NAMALWA (cell line): ENCODE measurements at regions not wholly inside any gene's neighbourhood (a gene's known extent, or its start where the extent isn't known, plus 50 kb on each side); places are given as distances from the start of the nearest gene placed in this dataset.
"Not testable (repeated sequence)": the region's sequence is repeated elsewhere in the genome, so short reads cannot be mapped to it uniquely, and the experiment has no call there.

Experiments
- DNase-seq: peaks from one replicate; pipeline ENCODE4 v3.0.0-alpha.2; 2015; ENCODE audit warnings: low spot score

- DNase-seq = not testable (repeated sequence)
Measured at GRCh38 chr5:20784755-20785154, 796.8 kb upstream of the CDH18 start.

GRCh38 chr5:20783484-20783883, 795.5 kb upstream of the CDH18 start:
- not testable (repeated sequence) for DNase-seq

- not testable (repeated sequence) for DNase-seq
Measured at GRCh38 chr5:20771338-20771737, 783.3 kb upstream of the CDH18 start.

- DNase-seq = not testable (repeated sequence)
Measured at GRCh38 chr5:20765074-20765473, 777.1 kb upstream of the CDH18 start.

- not testable (repeated sequence) for DNase-seq
Measured at GRCh38 chr5:20759459-20759858, 771.5 kb upstream of the CDH18 start.

GRCh38 chr5:20752179-20752578, 764.2 kb upstream of the CDH18 start:
- not testable (repeated sequence) for DNase-seq

GRCh38 chr5:20735715-20736114, 747.7 kb upstream of the CDH18 start:
- DNase-seq = not testable (repeated sequence)

GRCh38 chr5:20732223-20732622, 744.2 kb upstream of the CDH18 start:
- DNase-seq = not testable (repeated sequence)

- not testable (repeated sequence) for DNase-seq
Measured at GRCh38 chr5:20721286-20721685, 733.3 kb upstream of the CDH18 start.

GRCh38 chr5:20711520-20712155, 723.6 kb upstream of the CDH18 start:
- DNase-seq = not testable (repeated sequence)

- DNase-seq = not testable (repeated sequence)
Measured at GRCh38 chr5:20707634-20708033, 719.6 kb upstream of the CDH18 start.

- no peak for DNase-seq
Measured at GRCh38 chr5:20694121-20694520, 706.1 kb upstream of the CDH18 start.

- DNase-seq = no peak
Measured at GRCh38 chr5:20692913-20693312, 704.9 kb upstream of the CDH18 start.

GRCh38 chr5:20683241-20683940, 695.4 kb upstream of the CDH18 start:
- DNase-seq = no peak

- no peak for DNase-seq
Measured at GRCh38 chr5:20680718-20681302, 692.8 kb upstream of the CDH18 start.

- no peak for DNase-seq
Measured at GRCh38 chr5:20678814-20679298, 690.9 kb upstream of the CDH18 start.

GRCh38 chr5:20678386-20678785, 690.4 kb upstream of the CDH18 start:
- DNase-seq = no peak

- no peak for DNase-seq
Measured at GRCh38 chr5:20660588-20660987, 672.6 kb upstream of the CDH18 start.

- no peak for DNase-seq
Measured at GRCh38 chr5:20656262-20656661, 668.3 kb upstream of the CDH18 start.

- no peak for DNase-seq
Measured at GRCh38 chr5:20655211-20655610, 667.2 kb upstream of the CDH18 start.

- DNase-seq = no peak
Measured at GRCh38 chr5:20654746-20655145, 666.7 kb upstream of the CDH18 start.

- no peak for DNase-seq
Measured at GRCh38 chr5:20654033-20654432, 666.0 kb upstream of the CDH18 start.

GRCh38 chr5:20649966-20650365, 662.0 kb upstream of the CDH18 start:
- DNase-seq = no peak
